ENCODE measurements at regions not wholly inside any gene's neighbourhood (a gene's known extent, or its start where the extent isn't known, plus 50 kb on each side); places are given as distances from the start of the nearest gene placed in this dataset.
A peak's percentile ranks its signal among the peaks of the same experiment; 100 is the strongest.

GRCh38 chr15:70323111-70323851, 225.6 kb upstream of the TLE3 start:
- Histone ChIP-seq H3K4me1 (replicated peaks in 1 of 2) (peaks cover 4 to 52% of the 10 kb centered on the region in 2 donors), H3K27me3 (no peaks in the 10 kb centered on the region), H3K9me3 (replicated peaks in 1 of 3) (no peaks in the 10 kb centered on the region), H3K36me3 (replicated peaks in 1 of 2) (no peaks in the 10 kb centered on the region), H3K27ac (peak overlapping the region in 2 of 5 donors; percentile 59 to 78), H3K4me3 (no peak overlapping the region)
- intact Hi-C loops (cut with DNase I), result no loop called here
- peak in 1 of 6 experiments; percentile 3 for TF ChIP-seq CTCF (IDR thresholded peaks at IDR 0.05)
- TF ChIP-seq POLR2A (IDR thresholded peaks at IDR 0.05), result no peak
- peak in 5 of 7 donors; percentile 42 to 75 (median 50) for DNase-seq
- 53 to 73% (median 63%) methylated on average over 8 to 11 of the region's 11 CpGs for WGBS, 4 donors

- intact Hi-C loops (cut with DNase I), result no loop called here
- TF ChIP-seq POLR2A (IDR thresholded peaks at IDR 0.05) (no peak), CTCF (IDR thresholded peaks at IDR 0.05) (no peak)
- Histone ChIP-seq H3K36me3 (replicated peaks in 1 of 2) (no peaks in the 10 kb centered on the region), H3K27me3 (no peaks in the 10 kb centered on the region), H3K27ac (peak overlapping the region in 2 of 5 donors; percentile 59 to 78), H3K9me3 (replicated peaks in 1 of 3) (no peaks in the 10 kb centered on the region), H3K4me1 (replicated peaks in 1 of 2) (peaks cover 4 to 47% of the 10 kb centered on the region in 2 donors), H3K4me3 (no peak overlapping the region)
- peak in 1 of 7 donors; percentile 8 for DNase-seq
- 66 to 76% (median 74%) methylated on average over 6 of the region's 6 CpGs for WGBS, 4 donors
Measured at GRCh38 chr15:70322051-70322668, 224.4 kb upstream of the TLE3 start.

GRCh38 chr15:70321172-70321819, 223.6 kb upstream of the TLE3 start:
- no peak for TF ChIP-seq CTCF (IDR thresholded peaks at IDR 0.05)
- no peak for TF ChIP-seq POLR2A (IDR thresholded peaks at IDR 0.05)
- Histone ChIP-seq H3K4me1 (replicated peaks in 1 of 2) (peaks cover 4 to 47% of the 10 kb centered on the region in 2 donors), H3K36me3 (replicated peaks in 1 of 2) (no peaks in the 10 kb centered on the region), H3K27me3 (no peaks in the 10 kb centered on the region), H3K4me3 (no peak overlapping the region), H3K27ac (peak overlapping the region in 2 of 5 donors; percentile 59), H3K9me3 (replicated peaks in 1 of 3) (no peaks in the 10 kb centered on the region)
- peak in 1 of 7 donors; percentile 7 for DNase-seq
- 56 to 68% (median 64%) methylated on average over 4 of the region's 4 CpGs for WGBS, 4 donors
- intact Hi-C loops (cut with DNase I), result no loop called here

GRCh38 chr15:70320482-70320881, 222.8 kb upstream of the TLE3 start:
- Histone ChIP-seq H3K9me3 (replicated peaks in 1 of 3) (no peaks in the 10 kb centered on the region), H3K27me3 (no peaks in the 10 kb centered on the region), H3K27ac (peak overlapping the region in 2 of 5 donors; percentile 4 to 15), H3K36me3 (replicated peaks in 1 of 2) (no peaks in the 10 kb centered on the region), H3K4me1 (replicated peaks in 1 of 2) (peaks cover 4 to 47% of the 10 kb centered on the region in 2 donors), H3K4me3 (no peak overlapping the region)
- TF ChIP-seq POLR2A (IDR thresholded peaks at IDR 0.05), result no peak
- no peak for TF ChIP-seq CTCF (IDR thresholded peaks at IDR 0.05)
- intact Hi-C loops (cut with DNase I), result no loop called here
- WGBS, 4 donors, result 43 to 59% (median 53%) methylated on average over 2 of the region's 2 CpGs
- no peak for DNase-seq
